Kidney (tissue), 13 donors: ENCODE measurements at regions not wholly inside any gene's neighbourhood (a gene's known extent, or its start where the extent isn't known, plus 50 kb on each side); places are given as distances from the start of the nearest gene placed in this dataset.

Experiments
- DNase-seq, 5 donors: peaks; one replicate each; pipeline ENCODE4 v3.0.0-alpha.2; 2013 to 2020
- FAIRE-seq: peaks from 2 replicates; lab custom pipeline; 2012; peaks lifted over from hg19 to GRCh38; lab: Jason Lieb, UNC
- H3K27ac ChIP-seq, 2 donors: one replicate each; pipeline ENCODE4 v1.7.0; 2013; ENCODE audit warnings: low read depth in 2 of 2, low read length in 2 of 2, inconsistent platforms in 1 of 2
- H3K27me3 ChIP-seq: one replicate; pipeline ENCODE4 v1.7.1; 2013; ENCODE audit warnings: low read length, inconsistent platforms; ENCODE audit not compliant: control insufficient read depth, insufficient read depth
- H3K36me3 ChIP-seq, 3 donors: one replicate each; pipeline versions ENCODE4 v1.7.0 to v1.7.1; 2013; ENCODE audit warnings: low read length in 3 of 3, control low read depth in 1 of 3, inconsistent platforms in 1 of 3; ENCODE audit not compliant: insufficient read depth in 3 of 3, control insufficient read depth in 2 of 3
- H3K4me1 ChIP-seq, 3 donors: one replicate each; pipeline versions ENCODE4 v1.7.0 to v1.7.1; 2013; ENCODE audit warnings: low read length in 3 of 3, inconsistent platforms in 1 of 3, low read depth in 1 of 3; ENCODE audit not compliant: control insufficient read depth in 2 of 3, insufficient read depth in 2 of 3
- H3K4me3 ChIP-seq, 3 donors: one replicate each; pipeline versions ENCODE4 v1.7.0 to v1.8.1; 2013; ENCODE audit warnings: low read length in 3 of 3, control low read depth in 1 of 3, inconsistent platforms in 1 of 3
- H3K9ac ChIP-seq, 3 donors: one replicate each; pipeline versions ENCODE4 v1.7.0 to v1.7.1; 2013; ENCODE audit warnings: low read length in 3 of 3, control low read depth in 1 of 3, inconsistent platforms in 1 of 3
- H3K9me3 ChIP-seq, 3 donors: one replicate each; pipeline versions ENCODE4 v1.7.0 to v1.7.1; 2013; ENCODE audit warnings: low read length in 3 of 3, control low read depth in 1 of 3, inconsistent platforms in 1 of 3; ENCODE audit not compliant: control insufficient read depth in 2 of 3, insufficient read depth in 1 of 3
- intact Hi-C: fragments of 100-400 bp; cut with DNase I; formaldehyde crosslinking; loops from one replicate; pipeline ENCODE4 v1.11.1; 2022
- TF ChIP-seq, protein P1 (sequence below): IDR thresholded peaks from 3 replicates; pipeline ENCODE4 v1.5.1; 2012; ENCODE audit warnings: mild to moderate bottlenecking, moderate library complexity, borderline replicate concordance; ENCODE audit not compliant: insufficient read depth; ENCODE audit errors: extremely low read depth
- donor health status: control.
- donor health status: control.
- donor health status: control.
- donor health status: control.
- donor health status: control.
- donor health status: DM: yes; HTN: yes; CAD: no.
- donor health status: Normal renal cell carcinoma (clear cell type).

DNA sequence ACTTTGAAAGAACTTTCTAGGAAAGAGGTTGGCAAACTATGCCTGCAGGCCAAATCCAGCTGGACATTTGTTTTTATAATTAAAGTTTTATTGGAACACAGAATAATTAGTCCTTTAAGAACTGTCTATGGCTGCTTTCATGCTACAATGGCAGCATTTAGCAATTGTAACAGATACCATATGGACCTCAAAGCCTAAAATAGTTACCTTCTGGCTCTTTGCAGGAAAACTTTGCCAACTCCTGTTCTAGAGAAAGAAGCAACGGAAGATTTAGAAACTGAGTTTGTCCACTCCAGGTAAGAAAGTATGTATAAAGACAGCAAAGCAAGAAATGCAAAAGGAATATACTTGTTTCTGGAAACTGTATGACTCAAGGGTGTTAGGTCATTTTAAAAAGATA lies 281.7 kb upstream of the TRPM3 start:
- Histone ChIP-seq H3K4me3 (no peak overlapping the region), H3K36me3 (no peaks in the 10 kb centered on the region), H3K9me3 (peaks cover 0 to 3% (median 0%) of the 10 kb centered on the region in 3 donors), H3K4me1 (no peaks in the 10 kb centered on the region), H3K27ac (no peak overlapping the region), H3K27me3 (no peaks in the 10 kb centered on the region), H3K9ac (no peak overlapping the region)
- intact Hi-C loops = no loop called here
- DNase-seq = no peak
- TF ChIP-seq, protein P1, sequence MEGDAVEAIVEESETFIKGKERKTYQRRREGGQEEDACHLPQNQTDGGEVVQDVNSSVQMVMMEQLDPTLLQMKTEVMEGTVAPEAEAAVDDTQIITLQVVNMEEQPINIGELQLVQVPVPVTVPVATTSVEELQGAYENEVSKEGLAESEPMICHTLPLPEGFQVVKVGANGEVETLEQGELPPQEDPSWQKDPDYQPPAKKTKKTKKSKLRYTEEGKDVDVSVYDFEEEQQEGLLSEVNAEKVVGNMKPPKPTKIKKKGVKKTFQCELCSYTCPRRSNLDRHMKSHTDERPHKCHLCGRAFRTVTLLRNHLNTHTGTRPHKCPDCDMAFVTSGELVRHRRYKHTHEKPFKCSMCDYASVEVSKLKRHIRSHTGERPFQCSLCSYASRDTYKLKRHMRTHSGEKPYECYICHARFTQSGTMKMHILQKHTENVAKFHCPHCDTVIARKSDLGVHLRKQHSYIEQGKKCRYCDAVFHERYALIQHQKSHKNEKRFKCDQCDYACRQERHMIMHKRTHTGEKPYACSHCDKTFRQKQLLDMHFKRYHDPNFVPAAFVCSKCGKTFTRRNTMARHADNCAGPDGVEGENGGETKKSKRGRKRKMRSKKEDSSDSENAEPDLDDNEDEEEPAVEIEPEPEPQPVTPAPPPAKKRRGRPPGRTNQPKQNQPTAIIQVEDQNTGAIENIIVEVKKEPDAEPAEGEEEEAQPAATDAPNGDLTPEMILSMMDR = no peak
- no peak for FAIRE-seq

DNA sequence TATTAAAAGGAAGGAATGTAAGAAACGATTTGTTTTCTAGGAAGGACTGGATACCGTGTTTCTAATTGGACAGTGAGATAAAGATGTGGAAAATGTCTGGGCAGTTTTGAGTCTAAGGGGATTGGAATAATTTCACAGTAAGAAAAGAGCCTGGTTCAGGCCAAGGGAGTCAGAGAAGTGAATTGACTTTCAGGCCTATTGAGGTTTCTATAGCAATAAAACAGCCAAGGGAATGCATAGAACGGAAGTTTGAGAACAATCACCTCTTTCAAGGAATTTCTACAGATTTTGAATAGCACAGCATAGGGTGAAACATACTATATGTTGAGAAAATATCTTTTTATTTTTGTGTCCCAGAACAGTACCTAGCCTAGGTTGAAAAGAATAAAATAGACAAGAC lies 271.6 kb upstream of the TRPM3 start:
- intact Hi-C loops = no loop called here
- Histone ChIP-seq H3K9me3 (no peaks in the 10 kb centered on the region), H3K9ac (no peak overlapping the region), H3K27ac (no peak overlapping the region), H3K4me3 (no peak overlapping the region), H3K4me1 (no peaks in the 10 kb centered on the region), H3K27me3 (no peaks in the 10 kb centered on the region), H3K36me3 (no peaks in the 10 kb centered on the region)
- no peak for DNase-seq
- FAIRE-seq = no peak
- TF ChIP-seq, protein P1 = no peak

DNA sequence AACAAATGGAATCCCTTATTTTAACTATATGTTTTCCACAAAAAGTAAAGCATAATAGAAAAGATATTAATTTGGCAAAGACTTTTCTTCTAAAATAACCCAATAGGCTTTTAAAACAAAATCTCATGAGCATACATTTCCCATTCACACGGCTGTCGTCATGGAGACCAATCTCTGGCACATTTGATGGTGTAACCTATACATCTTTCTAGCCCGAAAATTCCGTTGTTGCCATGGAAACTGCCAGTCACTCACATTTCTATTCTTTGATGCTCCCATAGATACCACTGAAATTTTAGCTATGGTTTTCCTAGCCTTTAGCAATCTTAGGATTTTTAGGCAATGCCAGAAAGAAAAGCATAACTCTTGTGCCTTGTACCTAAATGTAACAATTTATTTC lies 262.9 kb upstream of the TRPM3 start:
- no peaks in the 10 kb centered on the region for H3K9me3 ChIP-seq
- H3K27me3 ChIP-seq = no peaks in the 10 kb centered on the region
- DNase-seq (no peak), FAIRE-seq (no peak)
- H3K4me1 ChIP-seq = no peaks in the 10 kb centered on the region
- no peak overlapping the region for H3K4me3 ChIP-seq
- TF ChIP-seq, protein P1 = no peak
- H3K27ac ChIP-seq = no peak overlapping the region
- intact Hi-C loops = no loop called here
- H3K9ac ChIP-seq = no peak overlapping the region
- no peaks in the 10 kb centered on the region for H3K36me3 ChIP-seq

DNA sequence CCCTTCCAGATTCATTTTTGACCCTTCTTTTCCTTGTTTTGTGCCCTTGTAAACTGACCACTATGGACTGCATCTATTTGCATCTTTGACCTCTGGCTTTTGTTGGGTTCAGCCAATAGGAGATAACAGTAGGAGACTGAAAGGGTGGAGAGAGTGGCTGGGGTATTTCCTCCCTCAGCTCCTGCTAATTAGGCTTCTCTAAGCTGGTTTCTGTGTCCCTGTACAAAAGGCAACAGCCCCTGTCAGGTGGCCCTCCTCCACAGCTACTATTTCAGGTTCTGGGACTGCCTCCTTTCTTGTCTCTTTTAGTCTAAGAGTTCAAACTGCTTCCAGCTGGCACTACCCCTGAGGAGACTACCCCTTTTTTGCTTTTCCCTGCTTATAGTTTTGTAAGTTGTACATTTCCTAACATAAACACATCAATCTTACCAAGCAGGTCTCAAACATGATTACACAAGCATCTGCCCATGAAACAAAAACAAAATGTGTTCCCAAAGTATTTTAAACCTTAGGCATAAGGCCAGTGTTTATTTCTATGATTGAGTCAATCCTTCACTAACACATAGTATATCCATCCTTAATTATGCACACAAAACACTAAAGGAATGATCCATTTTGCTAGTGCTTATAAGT lies 262.0 kb upstream of the TRPM3 start:
- FAIRE-seq (no peak), DNase-seq (peak in 3 of 5 donors; percentile 1 to 12 (median 9))
- TF ChIP-seq, protein P1 = no peak
- intact Hi-C loops = no loop called here
- no peaks in the 10 kb centered on the region for H3K36me3 ChIP-seq
- H3K9ac ChIP-seq = no peak overlapping the region
- no peak overlapping the region for H3K4me3 ChIP-seq
- H3K9me3 ChIP-seq = no peaks in the 10 kb centered on the region
- no peak overlapping the region for H3K27ac ChIP-seq
- H3K27me3 ChIP-seq = no peaks in the 10 kb centered on the region
- H3K4me1 ChIP-seq = no peaks in the 10 kb centered on the region
